ENCODE measurements at regions not wholly inside any gene's neighbourhood (a gene's known extent, or its start where the extent isn't known, plus 50 kb on each side); places are given as distances from the start of the nearest gene placed in this dataset.

DNA sequence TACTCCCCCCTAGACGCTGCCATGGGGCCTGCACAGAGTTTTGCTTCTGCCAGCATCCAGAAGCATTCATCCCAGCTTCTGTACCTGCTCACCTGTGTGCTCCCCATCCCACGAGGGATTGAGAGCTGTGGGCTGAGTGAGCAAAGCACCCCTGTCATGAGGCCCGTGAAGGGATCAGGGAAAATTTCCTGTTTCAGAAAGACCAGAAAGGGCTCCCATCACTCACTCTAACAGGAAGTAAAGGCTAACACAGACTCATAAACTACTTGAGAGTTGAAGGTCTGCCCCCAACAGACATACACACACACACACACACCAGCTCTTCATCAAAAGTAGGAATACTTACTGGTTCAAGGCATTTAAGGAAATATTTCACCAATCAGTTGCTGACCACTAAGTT lies 256.5 kb upstream of the NT5E start:
- no peak for DNase-seq (ENCODE audit: low read depth, low spot score)

DNA sequence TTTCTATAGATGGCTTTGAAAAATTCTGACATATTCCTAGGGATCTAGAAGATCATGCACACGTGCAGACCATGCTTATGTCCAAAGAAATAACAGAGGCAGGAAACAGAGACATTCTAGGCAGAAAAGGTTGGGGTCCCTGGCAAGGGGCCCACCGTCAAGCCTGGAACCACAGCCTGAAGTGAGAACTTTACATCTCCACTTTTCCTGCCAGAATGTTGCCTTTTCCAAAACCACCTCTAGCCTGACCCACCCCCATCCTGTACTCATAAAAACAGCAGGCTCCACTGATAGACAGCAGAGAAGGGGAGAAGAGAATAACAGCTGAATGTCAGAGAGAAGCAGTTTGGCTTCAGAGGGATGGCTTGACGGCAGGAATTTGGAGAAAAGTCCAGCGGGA lies 257.3 kb upstream of the NT5E start:
- no peak for DNase-seq (ENCODE audit: low read depth, low spot score)

DNA sequence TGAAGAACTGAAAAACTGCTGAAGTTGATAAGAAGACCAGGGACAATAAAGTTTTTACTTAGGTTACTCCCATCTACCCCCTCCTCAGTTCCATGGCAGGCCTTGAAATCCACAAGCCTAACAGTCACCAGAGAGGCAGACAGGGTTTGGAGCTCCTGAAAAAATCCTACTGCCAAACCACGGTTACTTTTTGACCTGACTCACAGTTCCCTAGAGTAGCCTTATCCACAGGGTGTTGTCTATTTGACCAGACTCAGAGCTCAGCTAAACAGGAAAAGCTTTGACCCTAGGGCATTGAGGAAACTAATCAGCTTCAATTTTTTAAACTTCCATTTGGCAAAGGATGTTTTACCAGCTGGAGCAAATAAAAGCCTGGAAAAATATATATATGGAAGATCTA lies 257.7 kb upstream of the NT5E start:
- no peak for DNase-seq (ENCODE audit: low read depth, low spot score)

DNA sequence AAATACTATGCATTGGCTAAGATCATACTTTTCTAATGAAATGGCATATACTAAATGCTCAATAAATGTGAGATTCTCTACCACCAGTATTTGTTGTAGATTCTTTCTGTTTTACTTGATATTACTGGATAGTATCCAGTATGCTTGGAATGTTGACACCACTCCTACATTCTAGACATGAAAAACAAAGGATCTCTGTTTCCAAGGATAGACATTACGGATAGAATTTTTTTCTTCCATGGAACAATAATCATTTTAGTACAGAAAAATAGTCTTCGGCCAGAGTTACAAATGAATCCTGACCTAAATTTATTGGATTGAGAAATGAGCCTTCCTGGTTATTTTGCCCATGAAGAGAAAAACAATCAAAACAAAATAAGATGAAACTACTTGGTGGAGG lies 258.2 kb upstream of the NT5E start:
- DNase-seq (ENCODE audit: low read depth, low spot score): no peak

DNA sequence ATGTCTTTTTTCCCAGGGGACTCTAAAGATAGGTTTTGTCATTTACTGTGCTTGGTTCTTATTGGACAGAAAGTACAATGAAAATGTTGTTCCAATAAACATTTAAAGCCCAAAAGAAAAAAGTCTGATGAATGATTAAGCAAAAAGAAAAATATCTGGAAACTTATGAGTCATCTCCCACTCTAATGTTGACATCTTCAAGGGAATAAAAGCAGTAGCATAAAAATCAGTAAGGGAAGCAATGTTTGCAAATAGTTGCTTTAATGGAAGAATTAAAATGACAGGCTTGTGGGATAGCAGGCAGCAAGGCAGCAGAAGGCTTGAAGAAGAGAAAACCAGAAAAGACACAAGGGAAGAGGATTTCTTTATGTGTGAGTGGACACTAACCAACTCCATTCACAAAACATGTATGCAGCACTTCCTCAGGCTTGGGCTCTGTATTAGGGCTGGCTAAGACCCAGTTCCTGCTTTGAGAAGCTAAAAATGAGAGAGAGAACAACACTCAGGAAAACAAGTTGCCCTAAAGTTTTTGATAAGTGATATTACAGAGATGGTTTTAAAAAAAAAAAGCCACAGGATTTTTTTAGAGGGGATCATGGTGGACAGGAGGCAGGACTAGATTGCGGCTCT lies 263.2 kb upstream of the NT5E start:
- DNase-seq (ENCODE audit: low read depth, low spot score): no peak

DNA sequence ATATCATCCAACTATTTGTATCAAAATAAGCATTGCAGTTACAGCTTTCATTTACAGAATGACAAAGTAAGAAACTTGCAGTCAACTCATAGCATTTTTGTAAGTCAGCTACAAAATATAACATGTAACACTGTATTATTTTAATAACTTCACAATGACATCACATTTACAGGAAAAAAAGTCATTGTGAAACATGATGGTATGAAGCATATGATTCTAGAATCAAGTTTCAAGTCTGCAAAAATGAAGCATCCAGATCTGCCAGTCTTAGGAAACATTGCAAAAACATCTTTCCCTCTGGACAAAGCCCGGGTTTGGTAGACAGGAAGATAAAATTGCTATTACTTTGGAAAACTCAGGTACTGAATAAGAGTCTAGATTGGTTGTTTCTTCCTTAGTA lies 263.9 kb upstream of the NT5E start:
- DNase-seq (ENCODE audit: low read depth, low spot score): no peak

DNA sequence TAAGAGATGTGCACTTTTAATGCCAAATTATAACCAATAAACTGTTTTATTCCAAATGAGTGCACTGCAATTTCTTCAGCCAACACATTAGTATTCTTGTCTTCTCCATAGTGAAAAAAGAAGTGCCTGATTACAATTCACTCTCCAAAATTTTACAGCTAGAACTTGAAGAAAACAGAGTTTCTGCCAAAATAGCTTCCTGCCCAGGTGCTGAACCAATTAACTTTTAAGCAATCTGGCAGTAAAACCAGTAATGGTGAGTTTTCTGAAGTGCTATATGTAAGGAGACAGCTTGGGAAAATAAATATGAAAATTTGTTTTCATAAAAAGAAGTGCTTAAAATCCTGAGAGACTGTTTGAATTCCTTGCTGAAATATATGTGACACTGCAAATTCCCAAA lies 266.0 kb upstream of the NT5E start:
- DNase-seq (ENCODE audit: low read depth, low spot score): no peak

DNA sequence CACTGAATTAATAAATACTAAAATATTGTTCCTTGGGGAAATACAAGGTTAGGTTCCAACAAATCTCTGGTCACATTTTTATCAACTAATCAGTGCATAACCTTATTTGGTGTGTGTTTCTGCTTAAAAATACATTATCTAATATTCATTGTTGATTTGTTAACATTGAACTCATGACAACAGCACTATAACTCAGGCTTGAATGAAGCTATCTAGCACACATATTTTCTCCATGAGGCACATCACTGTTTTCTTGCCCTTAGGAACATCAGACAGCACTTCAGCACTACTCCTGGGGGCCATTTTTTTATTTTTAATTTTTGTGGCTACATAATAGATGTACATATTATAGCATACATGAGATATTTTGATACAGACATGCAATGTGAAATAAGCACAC lies 277.2 kb upstream of the NT5E start:
- DNase-seq (ENCODE audit: low read depth, low spot score): no peak

DNA sequence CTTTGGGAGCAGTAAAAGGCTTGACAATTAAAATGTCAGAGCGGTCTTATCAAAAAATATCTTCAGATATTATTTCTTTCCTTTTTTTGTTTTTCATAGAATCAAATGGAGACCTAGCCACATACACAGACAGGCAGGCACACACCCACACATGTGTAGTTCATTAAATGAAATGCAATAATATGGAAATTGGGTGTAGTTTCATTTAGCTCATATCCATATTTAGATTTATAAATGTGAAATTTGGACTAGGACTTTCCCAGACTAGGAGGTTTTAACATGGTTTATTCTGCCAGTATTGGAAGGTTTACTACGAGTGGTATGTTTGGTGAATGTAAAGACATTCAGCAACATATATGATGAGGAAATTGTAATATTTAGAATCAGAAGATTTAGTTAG lies 277.7 kb upstream of the NT5E start:
- DNase-seq (ENCODE audit: low read depth, low spot score): no peak

DNA sequence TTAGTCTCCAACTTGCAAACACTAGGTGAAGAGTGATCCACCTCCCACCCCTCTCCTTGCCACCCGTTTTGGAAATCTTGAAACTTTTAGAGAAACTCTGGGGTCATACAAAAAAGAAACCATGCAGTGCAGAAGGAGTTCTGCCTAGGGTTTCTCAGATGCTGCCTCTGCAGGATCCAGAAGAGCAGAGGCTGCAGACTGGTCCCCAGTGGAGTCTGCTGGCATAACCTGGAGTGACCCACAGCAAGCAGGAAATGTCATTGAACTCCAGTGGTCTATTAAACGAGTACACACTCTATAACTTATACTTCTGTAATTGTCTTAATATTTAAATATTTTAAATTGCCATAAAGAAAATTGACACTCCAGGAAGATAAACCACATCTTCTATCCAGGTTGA lies 280.7 kb upstream of the NT5E start:
- no peak for DNase-seq (ENCODE audit: low read depth, low spot score)

DNA sequence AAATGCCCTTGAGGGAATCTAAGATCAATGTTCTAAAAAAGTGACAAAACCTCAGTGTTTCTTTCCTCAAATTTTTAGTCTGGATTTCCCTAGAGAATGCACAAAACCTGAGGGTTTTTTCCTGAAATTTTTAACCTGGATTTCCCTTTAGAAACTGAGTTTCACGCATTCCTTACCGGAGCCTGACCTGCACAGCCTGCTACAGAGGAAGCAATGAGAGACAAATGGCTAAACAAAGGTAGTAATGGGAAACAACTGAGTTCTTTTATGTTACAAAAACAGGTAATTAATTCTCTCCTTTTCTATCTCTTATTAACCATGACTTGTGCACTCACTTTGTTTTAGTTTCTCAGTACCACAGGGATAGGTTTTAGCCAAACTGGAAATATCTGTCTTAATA lies 281.7 kb upstream of the NT5E start:
- DNase-seq (ENCODE audit: low read depth, low spot score): no peak

DNA sequence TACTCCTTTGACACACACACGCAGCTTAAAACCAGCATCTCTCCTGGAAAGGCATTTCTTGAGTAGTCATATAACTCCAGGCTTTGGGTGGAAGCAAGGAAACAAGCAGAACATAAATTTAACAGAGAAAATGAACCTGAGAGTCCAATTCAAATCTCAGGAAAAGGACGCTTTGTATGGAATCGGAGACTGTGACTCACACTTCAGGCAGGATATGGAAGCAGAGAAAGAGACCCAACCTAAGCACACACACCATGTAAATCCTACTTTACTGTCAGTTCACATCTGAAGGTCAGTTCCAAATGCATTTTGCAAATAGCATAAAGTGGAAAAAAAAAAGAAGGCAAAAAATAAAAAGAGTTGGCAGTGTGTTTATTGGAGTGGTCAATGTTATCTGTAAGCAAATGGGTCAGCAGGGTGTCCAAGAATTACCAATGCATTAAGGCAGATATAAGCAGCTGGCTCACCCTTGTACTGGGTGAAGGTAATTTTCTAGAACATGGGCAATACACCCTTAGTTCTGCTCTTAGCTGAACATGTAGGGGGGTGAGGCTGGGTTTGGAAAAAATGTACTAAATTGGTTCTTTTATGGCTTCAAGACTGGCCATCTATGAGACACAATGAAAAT lies 283.7 kb upstream of the NT5E start:
- no peak for DNase-seq (ENCODE audit: low read depth, low spot score)

DNA sequence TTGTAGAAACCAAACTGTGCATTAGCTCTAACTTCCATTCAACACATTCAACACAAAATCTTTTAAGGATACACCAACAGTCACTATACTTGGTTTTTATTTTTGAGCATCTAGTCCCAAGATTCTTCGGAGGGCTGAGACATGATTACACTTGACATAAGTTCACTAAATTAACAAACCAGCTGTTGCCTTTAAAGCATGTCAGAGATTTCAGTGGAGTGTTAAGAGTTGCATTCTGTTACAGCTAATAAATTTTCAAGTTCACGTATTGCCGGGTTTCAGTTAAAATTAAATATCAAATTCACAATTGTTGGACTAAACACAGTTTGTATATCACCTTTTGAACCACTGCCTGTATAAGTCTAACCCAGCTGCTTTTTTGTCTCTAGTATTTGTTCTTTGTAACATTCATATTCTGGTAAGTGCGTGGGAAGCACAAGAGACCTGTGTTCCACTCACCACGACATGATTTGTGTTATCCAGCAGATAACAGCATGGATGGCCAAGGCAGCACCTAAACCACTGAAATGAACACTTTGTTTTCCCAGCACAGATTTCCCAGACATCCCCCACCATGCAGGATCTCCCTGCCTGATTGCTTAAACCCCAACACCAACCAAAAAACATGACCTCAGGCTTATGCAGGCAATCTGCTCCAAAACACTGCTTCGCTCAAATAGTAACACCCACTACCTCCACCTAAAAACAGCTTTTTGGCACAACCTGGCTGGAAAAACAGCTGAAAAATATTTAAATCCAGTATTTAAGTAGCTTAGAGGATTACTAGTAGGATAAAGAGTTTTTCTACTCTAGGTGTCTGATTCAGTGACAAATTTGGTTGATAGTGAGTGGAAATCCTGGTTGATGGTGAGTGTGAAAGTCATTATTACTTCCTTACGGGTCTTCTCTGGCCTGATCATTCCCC lies 286.5 kb upstream of the NT5E start:
- no peak for DNase-seq (ENCODE audit: low read depth, low spot score)

DNA sequence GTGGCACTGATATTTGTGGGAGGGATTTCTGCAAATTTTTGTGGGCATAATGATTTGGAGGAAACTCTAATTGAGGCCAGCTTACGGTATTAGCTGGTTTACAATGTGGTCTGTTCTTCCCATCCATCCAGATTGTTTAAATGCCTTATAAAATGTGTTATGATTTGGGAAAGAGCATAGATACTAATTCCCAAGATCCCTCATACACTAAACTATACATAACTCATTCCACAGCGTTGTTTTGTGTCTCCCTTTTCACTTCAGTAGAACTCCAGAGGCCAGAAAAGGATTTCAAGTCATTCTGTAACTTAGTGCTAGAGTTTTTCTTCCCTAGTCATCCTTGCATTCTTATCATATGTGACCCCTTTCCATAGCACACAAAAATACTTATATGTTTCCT lies 292.6 kb upstream of the NT5E start:
- DNase-seq (ENCODE audit: low read depth, low spot score): no peak

DNA sequence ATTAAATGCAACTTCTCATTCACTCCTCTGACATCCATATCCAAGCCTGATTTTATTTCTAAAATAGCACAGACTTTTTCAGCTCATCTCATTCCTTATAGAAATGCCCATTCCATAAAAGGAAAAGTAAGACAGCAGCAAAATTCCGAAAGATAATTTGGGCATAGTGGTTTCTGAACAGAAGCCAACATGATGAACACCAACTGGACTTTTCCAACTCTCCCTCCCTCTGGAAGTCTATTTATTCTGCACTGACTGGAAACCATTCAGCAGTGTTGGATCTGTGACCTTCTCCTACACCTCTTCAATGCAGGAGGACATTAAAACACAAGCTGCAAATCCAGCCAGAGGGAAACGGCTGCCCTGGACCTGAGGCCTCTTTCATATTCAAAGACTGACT lies 306.2 kb upstream of the NT5E start:
- no peak for DNase-seq (ENCODE audit: low read depth, low spot score)

DNA sequence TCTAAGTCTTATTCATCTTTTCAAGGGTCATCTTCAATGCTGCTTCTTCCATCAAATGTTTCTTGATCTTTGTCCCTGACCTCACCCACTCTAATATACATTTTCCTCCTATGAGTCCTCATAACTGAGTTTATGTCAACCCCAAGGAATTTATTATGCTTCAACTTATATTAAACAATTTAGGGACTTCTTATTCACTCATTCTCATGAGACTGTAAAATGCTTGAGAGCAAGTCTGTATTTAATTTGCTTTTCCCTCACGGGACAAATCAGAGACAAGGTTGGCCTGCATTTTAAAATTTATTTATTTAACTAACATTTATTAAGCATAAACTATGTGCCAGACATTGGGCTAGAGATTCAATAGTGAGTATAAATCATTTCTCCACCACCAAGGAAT lies 312.0 kb upstream of the NT5E start:
- no peak for DNase-seq (ENCODE audit: low read depth, low spot score)

DNA sequence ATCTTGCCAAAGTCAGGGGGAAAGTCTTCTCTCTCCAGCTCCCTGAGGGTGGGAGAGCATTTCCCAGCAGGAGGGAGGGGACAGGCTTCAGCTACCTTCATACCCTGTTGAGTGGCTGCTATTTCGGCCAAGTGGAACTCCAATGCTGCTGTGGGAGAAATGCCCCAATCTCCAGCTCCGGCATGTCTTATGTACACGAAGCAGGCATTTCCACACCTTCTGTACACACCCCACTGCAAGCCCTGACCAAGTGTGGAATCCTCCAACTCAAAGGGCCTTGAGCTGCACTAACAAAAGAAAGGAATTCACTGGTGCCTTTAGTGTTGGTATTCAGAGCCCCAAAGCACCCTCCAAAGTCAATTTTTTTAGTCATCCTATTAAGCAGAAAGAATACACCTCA lies 313.6 kb upstream of the NT5E start:
- no peak for DNase-seq (ENCODE audit: low read depth, low spot score)

DNA sequence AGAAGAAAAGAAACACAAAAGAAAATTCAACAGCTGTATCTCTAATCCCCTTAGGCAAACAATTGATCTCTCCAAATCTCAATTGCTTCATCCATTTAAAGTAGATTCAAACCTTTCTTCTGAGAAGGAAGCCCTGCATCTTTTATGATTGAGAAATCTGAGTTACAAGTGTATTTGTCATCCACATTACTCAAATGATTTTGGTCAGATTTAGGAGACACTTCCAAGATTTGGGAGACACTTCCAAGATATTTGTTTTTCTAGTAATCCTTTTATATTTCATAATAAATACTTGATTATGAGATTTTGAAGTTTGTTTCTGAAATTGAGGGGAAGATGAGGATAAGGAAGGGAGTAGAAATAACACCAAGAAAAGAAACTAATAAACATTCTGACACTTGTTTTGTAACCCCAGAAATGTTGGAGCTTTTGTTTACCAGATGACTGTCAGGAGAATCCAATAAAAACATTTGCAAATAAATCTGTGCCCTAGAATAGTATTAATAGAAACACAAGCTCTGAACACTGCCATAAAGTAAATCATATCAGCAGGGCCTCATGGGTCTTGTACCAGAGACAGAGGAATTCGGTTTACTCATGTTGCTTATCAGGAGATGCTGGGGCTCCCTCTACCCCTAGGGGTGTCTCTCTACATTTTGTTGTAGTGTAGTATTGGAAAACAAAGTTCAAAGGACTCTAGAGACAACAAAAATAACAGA lies 314.3 kb upstream of the NT5E start:
- DNase-seq (ENCODE audit: low read depth, low spot score): no peak

DNA sequence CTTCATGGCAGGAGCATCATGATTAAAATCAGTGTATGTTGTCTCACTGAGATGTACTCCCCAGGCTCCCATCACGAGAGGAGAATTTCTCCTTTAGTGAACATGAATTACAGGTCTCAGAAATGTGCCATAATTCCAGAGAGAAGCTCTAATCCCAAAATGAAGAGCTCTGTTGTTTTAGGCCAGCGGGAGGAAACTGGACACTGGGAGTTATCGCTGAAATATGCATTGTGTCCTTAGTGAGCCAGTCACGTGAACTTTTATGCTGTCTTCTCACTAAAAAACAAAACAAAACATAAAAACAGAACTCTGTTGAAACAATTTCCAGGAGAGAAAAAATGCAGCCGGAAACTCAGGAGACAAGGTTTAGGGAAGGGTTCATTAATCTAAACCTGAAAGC lies 315.7 kb upstream of the NT5E start:
- no peak for DNase-seq (ENCODE audit: low read depth, low spot score)

DNA sequence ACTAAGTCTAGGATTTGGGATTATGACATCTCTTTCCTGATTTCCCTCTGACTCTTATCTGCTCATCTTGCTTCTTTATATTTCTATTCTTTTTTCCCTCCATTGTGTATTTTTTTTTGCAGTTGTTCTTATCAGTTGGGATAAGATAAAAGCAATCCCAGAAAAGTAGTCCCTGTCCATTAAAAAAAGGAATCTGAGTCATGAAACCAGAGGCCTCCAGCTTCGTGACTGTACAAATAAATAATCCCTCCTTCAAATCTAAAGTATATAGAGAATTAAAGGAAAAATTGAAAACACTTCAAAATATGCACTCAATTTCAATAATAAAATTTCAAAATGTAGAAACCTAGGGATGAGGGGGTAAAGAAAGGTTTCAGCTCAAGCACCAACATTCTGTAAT lies 317.8 kb upstream of the NT5E start:
- DNase-seq (ENCODE audit: low read depth, low spot score): no peak

DNA sequence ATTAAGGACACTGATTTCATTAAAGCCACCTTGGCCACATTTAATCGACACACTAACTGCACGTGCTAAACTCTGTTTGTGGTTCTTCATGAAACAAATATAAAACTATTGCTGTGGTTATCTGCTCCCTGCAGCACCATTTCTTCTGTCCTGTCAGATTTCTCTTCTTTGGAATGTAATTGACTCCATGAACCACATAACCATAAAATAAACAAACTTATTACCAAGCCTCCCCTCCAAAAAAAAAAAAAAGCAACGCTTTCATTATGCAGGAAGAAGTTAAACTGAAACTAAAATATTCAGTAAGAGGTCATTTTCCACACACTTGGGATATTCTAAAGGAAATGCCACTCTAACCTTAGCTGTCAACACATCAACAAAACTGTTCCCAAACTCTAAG lies 319.1 kb upstream of the NT5E start:
- DNase-seq (ENCODE audit: low read depth, low spot score): no peak

DNA sequence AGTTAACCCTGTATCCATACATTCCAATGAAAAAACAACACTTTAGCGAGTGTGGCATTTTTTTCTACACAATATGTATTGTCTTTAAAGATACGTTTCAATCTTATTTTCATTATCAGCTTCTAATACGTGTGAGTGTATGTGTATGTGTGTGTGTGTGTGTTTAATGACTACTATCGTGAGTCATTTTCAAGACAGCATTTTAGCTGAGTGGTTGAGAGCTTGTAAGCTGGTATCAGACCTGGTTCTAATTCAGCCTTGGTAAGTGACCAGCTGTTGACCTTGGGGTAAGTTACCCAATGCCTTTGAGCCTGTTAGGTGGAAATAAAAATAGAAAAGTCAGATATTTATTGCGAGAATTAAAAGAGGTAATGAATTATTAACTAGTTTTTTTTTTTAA lies 320.0 kb upstream of the NT5E start:
- no peak for DNase-seq (ENCODE audit: low read depth, low spot score)
